Heart left ventricle (tissue), 16 donors: ENCODE measurements at regions not wholly inside any gene's neighbourhood (a gene's known extent, or its start where the extent isn't known, plus 50 kb on each side); places are given as distances from the start of the nearest gene placed in this dataset.

Source experiments
- ATAC-seq, 4 donors: fragments of 200-7000 bp; cut with Tn5 transposase; one replicate each; pipeline ENCODE4 v1.9.1; 2020 to 2022; ENCODE audit warnings: moderate library complexity in 4 of 4, mild to moderate bottlenecking in 3 of 4, moderate number of reproducible peaks in 1 of 4
- DNase-seq, 5 donors: peaks; one replicate each; pipeline ENCODE4 v3.0.0-alpha.2; 2020
- H3K27ac ChIP-seq, 12 donors: fragments of 200-600 bp; sonication (generic) in 4 of 12; one replicate each; pipeline versions ENCODE4 v1.5.0 to v1.8.0; 2016 to 2022; ENCODE audit warnings: mild to moderate bottlenecking in 2 of 12
- H3K27me3 ChIP-seq, 9 donors: fragments of 200-600 bp; sonication (generic) in 2 of 9; one replicate each; pipeline versions ENCODE4 v1.5.1 to v1.8.0; 2016 to 2022; ENCODE audit warnings: mild to moderate bottlenecking in 3 of 9
- H3K36me3 ChIP-seq, 9 donors: fragments of 200-600 bp; sonication (generic) in 2 of 9; one replicate each; pipeline versions ENCODE4 v1.5.0 to v1.8.0; 2018 to 2022; ENCODE audit warnings: mild to moderate bottlenecking in 2 of 9
- H3K4me1 ChIP-seq, 12 donors: fragments of 200-600 bp; sonication (generic) in 4 of 12; one replicate each; pipeline versions ENCODE4 v1.5.0 to v1.8.0; 2016 to 2022; ENCODE audit warnings: mild to moderate bottlenecking in 3 of 12
- H3K4me3 ChIP-seq, 12 donors: fragments of 200-600 bp; sonication (generic) in 4 of 12; one replicate each; pipeline versions ENCODE4 v1.5.0 to v1.8.0; 2017 to 2022; ENCODE audit warnings: mild to moderate bottlenecking in 9 of 12, moderate library complexity in 4 of 12
- H3K9me3 ChIP-seq, 12 donors: fragments of 200-600 bp; sonication (generic) in 4 of 12; one replicate each; pipeline versions ENCODE4 v1.5.0 to v1.8.0; 2016 to 2022; ENCODE audit warnings: mild to moderate bottlenecking in 1 of 12
- CTCF ChIP-seq, 12 donors: fragments of 200-600 bp; sonication (generic) in 4 of 12; IDR thresholded peaks; one replicate each; pipeline versions ENCODE4 v1.5.0 to v1.8.0; 2018 to 2022; ENCODE audit warnings: antibody characterized with exemption in 12 of 12, mild to moderate bottlenecking in 5 of 12
- POLR2A ChIP-seq, 2 donors: fragments of 450-650 bp; IDR thresholded peaks; one replicate each; pipeline ENCODE4 v1.6.1; 2017; ENCODE audit warnings: antibody characterized with exemption in 2 of 2, mild to moderate bottlenecking in 2 of 2, moderate library complexity in 2 of 2
- WGBS, 4 donors: extraction: QIAGEN DNeasy Blood & Tissue Kit in 2 of 4; methylation state at CpG; one replicate each; pipeline versions ENCODE4 v1.1.5 to v1.1.7; 2013 to 2018; 5-methylcytosine and 5-hydroxymethylcytosine counted together
- intact Hi-C, 10 donors: fragments of 100-400 bp; cut with DNase I; formaldehyde crosslinking; loops; one replicate each; pipeline versions ENCODE4 v1.11.1 to v1.14.2; 2022
- donor health status: ischemic (EF 13 %, LVEDD 7.1; RV severe dilation, severe dysfunction).
- donor health status: healthy with polysubstance abuse.
- donor health status: DM: no; HTN: yes; CAD: no.
- donor health status: DM: no; HTN: no; CAD: no.
- donor health status: ischemic (EF 25% LVEDD 6.9; RV normal size, moderate dysfunction).
- donor health status: ischemic (EF 25% LVEDD 5.7; RV mildly dilated, moderate dysfunction).
- donor health status: healthy.
- donor health status: DM: yes; HTN: yes; CAD: no.
- donor health status: ischemic (EF 35%, LVEDD 5.7; RV mildly dilated, moderate dysfunction).
- donor health status: nonischemic (EF 11% LVEDD 7.7; RV severe dilation, severe dysfunction).
- donor health status: DM: yes; HTN: yes; CAD: no.
- donor health status: PGD.
- donor health status: ischemic (EF 29% LVEDD 5.4; RV normal size, mild dysfunction).
- donor health status: nonischemic (EF 23%, LVEDD 6.1; RV moderate dilation, normal function).

- Histone ChIP-seq H3K36me3 (no peaks in the 10 kb centered on the region), H3K27me3 (no peaks in the 10 kb centered on the region), H3K4me1 (peaks cover 0 to 3% (median 0%) of the 10 kb centered on the region in 12 donors), H3K4me3 (no peak overlapping the region), H3K9me3 (no peaks in the 10 kb centered on the region), H3K27ac (peak overlapping the region in 8 of 12 donors; percentile 3 to 60 (median 27))
- TF ChIP-seq POLR2A (IDR thresholded peaks at IDR 0.05), result no peak
- no peak for TF ChIP-seq CTCF (IDR thresholded peaks at IDR 0.05)
- peak in 3 of 4 donors; percentile 16 to 84 (median 64) for ATAC-seq
- intact Hi-C loops, result no loop called here
- 59 to 67% (median 64%) methylated on average over 5 of the region's 5 CpGs for WGBS, 4 donors
- DNase-seq, result peak in 2 of 5 donors; percentile 7 to 23
Measured at GRCh38 chrX:3184176-3184930, 143.1 kb downstream of the ARSF start.

- DNase-seq (no peak), ATAC-seq (no peak)
- no peaks in the 10 kb centered on the region for H3K9me3 ChIP-seq
- peaks cover 0 to 3% (median 0%) of the 10 kb centered on the region in 12 donors for H3K4me1 ChIP-seq
- H3K4me3 ChIP-seq, result no peak overlapping the region
- TF ChIP-seq CTCF (IDR thresholded peaks at IDR 0.05) (no peak), POLR2A (IDR thresholded peaks at IDR 0.05) (no peak)
- WGBS, 4 donors, result 42 to 71% (median 59%) methylated on average over 1 of the region's 1 CpG
- no peaks in the 10 kb centered on the region for H3K27me3 ChIP-seq
- no peak overlapping the region for H3K27ac ChIP-seq
- intact Hi-C loops, result no loop called here
- no peaks in the 10 kb centered on the region for H3K36me3 ChIP-seq
Measured at GRCh38 chrX:3181846-3182245, 140.6 kb downstream of the ARSF start.

- 91 to 96% (median 94%) methylated on average over 2 of the region's 2 CpGs for WGBS, 4 donors
- no peak for DNase-seq
- ATAC-seq, result no peak
- TF ChIP-seq POLR2A (IDR thresholded peaks at IDR 0.05) (no peak), CTCF (IDR thresholded peaks at IDR 0.05) (no peak)
- no peak overlapping the region for H3K4me3 ChIP-seq
- no peak overlapping the region for H3K27ac ChIP-seq
- H3K9me3 ChIP-seq, result no peaks in the 10 kb centered on the region
- no peaks in the 10 kb centered on the region for H3K27me3 ChIP-seq
- H3K36me3 ChIP-seq, result no peaks in the 10 kb centered on the region
- intact Hi-C loops, result no loop called here
- no peaks in the 10 kb centered on the region for H3K4me1 ChIP-seq
Measured at GRCh38 chrX:3178329-3178728, 137.1 kb downstream of the ARSF start.

DNA sequence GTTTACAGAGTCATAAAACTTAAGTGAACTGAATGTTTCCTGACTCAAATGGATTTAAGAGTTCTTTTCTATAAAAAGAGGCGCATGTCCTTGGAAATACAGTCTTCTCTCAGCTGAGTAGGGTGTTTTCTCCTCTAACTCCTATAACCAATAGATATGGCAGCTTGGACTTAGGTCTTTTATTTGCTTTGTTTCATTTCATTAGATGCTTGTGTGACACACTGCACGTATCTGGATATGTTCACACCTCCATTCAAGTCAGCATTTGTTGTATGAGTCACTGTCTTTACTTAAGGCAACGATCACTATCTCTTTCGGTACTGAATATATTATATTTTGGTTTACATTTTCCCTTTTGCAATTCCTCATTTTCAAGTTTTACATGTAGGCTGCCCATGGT is 136.6 kb downstream of the ARSF start:
- WGBS, 4 donors, result 79 to 80% (median 79%) methylated on average over 4 of the region's 4 CpGs
- Histone ChIP-seq H3K27me3 (no peaks in the 10 kb centered on the region), H3K36me3 (no peaks in the 10 kb centered on the region), H3K27ac (no peak overlapping the region), H3K9me3 (no peaks in the 10 kb centered on the region), H3K4me3 (no peak overlapping the region), H3K4me1 (no peaks in the 10 kb centered on the region)
- no peak for DNase-seq
- TF ChIP-seq CTCF (IDR thresholded peaks at IDR 0.05) (no peak), POLR2A (IDR thresholded peaks at IDR 0.05) (no peak)
- ATAC-seq, result no peak
- intact Hi-C loops, result no loop called here
